ENCODE measurements at regions not wholly inside any gene's neighbourhood (a gene's known extent, or its start where the extent isn't known, plus 50 kb on each side); places are given as distances from the start of the nearest gene placed in this dataset.

DNA sequence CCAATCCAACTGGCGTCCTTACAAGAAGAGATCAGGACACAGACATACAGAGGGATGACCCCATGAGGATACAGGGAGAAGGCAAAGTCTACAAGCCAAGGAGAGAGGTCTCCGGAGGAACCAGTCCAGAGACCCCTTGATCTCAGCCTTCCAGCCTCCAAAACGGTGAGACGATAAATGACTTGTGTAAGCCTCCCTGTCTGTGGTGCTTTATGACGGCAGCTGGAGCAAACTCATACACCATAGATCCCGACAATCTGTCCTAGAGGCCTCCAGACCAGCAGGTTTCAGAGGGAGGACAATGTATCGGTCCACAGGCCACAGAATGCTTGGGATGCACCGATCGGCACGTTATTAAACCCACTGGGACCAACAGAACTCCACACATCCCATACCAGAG lies 383.3 kb downstream of the SHANK2 start (continued):
- TF ChIP-seq RFX5 (IDR thresholded peaks at IDR 0.05; ENCODE audit: low read depth, low read length): no peak
- no peak for TF ChIP-seq ZNF707 (CRISPR knock-in tag; conservative IDR thresholded peaks at IDR 0.05)
- no peak for TF ChIP-seq ARNT (IDR thresholded peaks at IDR 0.05)

DNA sequence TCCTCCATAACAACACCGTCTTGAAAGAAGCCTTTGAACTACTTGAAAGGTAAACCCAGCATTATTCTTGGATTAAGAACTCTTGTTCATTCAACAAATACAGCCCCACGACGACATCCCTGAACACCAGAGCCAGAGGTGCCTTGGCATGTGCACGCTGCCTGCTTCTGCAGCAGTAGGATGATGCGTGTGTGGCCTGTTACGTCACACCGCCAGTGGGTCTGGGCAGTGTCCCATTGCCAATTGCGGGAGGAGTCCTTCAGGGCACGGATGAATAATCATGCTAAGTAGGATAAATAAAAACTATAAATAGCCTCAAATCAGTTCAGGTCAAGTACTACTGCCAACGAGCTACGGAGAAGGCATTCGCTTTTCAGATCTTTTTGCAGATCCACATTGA lies 380.5 kb downstream of the SHANK2 start:
- DNase-seq (ENCODE audit: extremely low read depth in 1 of 4, low spot score in 3 of 4) (no peak), ATAC-seq (no peak), FAIRE-seq (no peak)
- Histone ChIP-seq H3K36me3 (ENCODE audit: control insufficient read depth, insufficient read depth, low read length) (no peaks in the 10 kb centered on the region), H3K9ac (ENCODE audit: insufficient read depth in 1 of 2, low read depth in 2 of 2, low read length in 2 of 2) (no peak overlapping the region), H3K9me1 (ENCODE audit: control insufficient read depth, insufficient read depth, low read length) (no peaks in the 10 kb centered on the region), H3K4me1 (replicated peaks in 1 of 2; ENCODE audit: control insufficient read depth in 2 of 2, insufficient read depth in 2 of 2, low read length in 2 of 2) (no peaks in the 10 kb centered on the region), H4K20me1 (replicated peaks; ENCODE audit: control insufficient read depth, insufficient read depth, low read length) (peaks cover 6% of the 10 kb centered on the region), H2AFZ (ENCODE audit: low read depth, low read length) (no peak overlapping the region), H3K27ac (ENCODE audit: extremely low read depth, low read depth, low read length) (no peak overlapping the region), H3K79me2 (ENCODE audit: control insufficient read depth, insufficient read depth, low read length) (no peaks in the 10 kb centered on the region), H3K4me3 (no peak overlapping the region), H3K27me3 (ENCODE audit: control insufficient read depth in 2 of 2, insufficient read depth in 2 of 2, low read length in 2 of 2) (peaks cover 3 to 42% of the 10 kb centered on the region in 2 experiments; a peak in 4 of 5 replicates), H3K4me2 (ENCODE audit: insufficient read depth, low read length) (no peak overlapping the region), H3K9me3 (replicated peaks; ENCODE audit: control insufficient read depth, insufficient read depth, low read depth, low read length) (no peaks in the 10 kb centered on the region)
- POLR2A ChIA-PET: no interaction called here
- BruUV-seq (replicated peaks): no TSS peak
- CTCF ChIA-PET (ENCODE audit: low intra/inter-chr PET ratio): no interaction called here
- TF ChIP-seq DDX20 (tag; IDR thresholded peaks at IDR 0.05; ENCODE audit: low read depth) (no peak), NR2C1 (IDR thresholded peaks at IDR 0.05) (no peak), NR2C1 (tag; IDR thresholded peaks at IDR 0.05) (no peak)
- in situ Hi-C loops (cut with MboI): no loop called here
- intact Hi-C loops (cut with micrococcal nuclease): no loop called here
- WGBS (ENCODE audit: insufficient coverage, low coverage, missing lambda C conversion rate): 0% methylated on average over 12 of the region's 12 CpGs

DNA sequence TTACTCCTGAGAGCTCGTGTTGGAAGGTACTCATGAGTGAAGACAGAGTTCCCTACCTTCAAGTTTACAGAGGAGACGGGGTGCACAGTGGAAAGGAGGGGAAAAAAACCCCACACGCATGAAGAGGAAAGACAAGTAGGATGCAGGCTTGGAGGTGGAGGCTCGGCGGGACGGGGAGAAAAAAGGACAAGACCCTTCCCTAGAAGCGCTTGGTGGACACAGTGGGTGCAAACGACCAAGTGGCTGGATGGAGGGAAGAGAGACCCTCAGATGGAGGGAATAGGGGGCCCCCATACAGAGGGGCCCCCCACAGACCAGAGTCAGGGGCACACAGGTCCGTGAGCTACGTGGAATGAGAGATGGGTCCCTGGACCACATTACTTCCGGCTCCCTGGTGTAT lies 380.1 kb downstream of the SHANK2 start:
- no peaks in the 10 kb centered on the region for H3K4me1 ChIP-seq (replicated peaks in 1 of 2; ENCODE audit: control insufficient read depth in 2 of 2, insufficient read depth in 2 of 2, low read length in 2 of 2)
- ChIA-PET POLR2A (no interaction called here), CTCF (ENCODE audit: low intra/inter-chr PET ratio) (no interaction called here)
- no peak overlapping the region for H3K9ac ChIP-seq (ENCODE audit: insufficient read depth in 1 of 2, low read depth in 2 of 2, low read length in 2 of 2)
- no peak overlapping the region for H2AFZ ChIP-seq (ENCODE audit: low read depth, low read length)
- FAIRE-seq (no peak), ATAC-seq (no peak), DNase-seq (ENCODE audit: extremely low read depth in 1 of 4, low spot score in 3 of 4) (no peak)
- peaks cover 6% of the 10 kb centered on the region for H4K20me1 ChIP-seq (replicated peaks; ENCODE audit: control insufficient read depth, insufficient read depth, low read length)
- H3K9me3 ChIP-seq (replicated peaks; ENCODE audit: control insufficient read depth, insufficient read depth, low read depth, low read length): no peaks in the 10 kb centered on the region
- no TSS peak for BruUV-seq (replicated peaks)
- H3K9me1 ChIP-seq (ENCODE audit: control insufficient read depth, insufficient read depth, low read length): no peaks in the 10 kb centered on the region
- no peaks in the 10 kb centered on the region for H3K36me3 ChIP-seq (ENCODE audit: control insufficient read depth, insufficient read depth, low read length)
- WGBS (ENCODE audit: insufficient coverage, low coverage, missing lambda C conversion rate): 0% methylated on average over 9 of the region's 11 CpGs
- intact Hi-C loops (cut with micrococcal nuclease): no loop called here
- H3K27ac ChIP-seq (ENCODE audit: extremely low read depth, low read depth, low read length): no peak overlapping the region
- peaks cover under 1 to 38% of the 10 kb centered on the region in 2 experiments; a peak in 4 of 5 replicates for H3K27me3 ChIP-seq (ENCODE audit: control insufficient read depth in 2 of 2, insufficient read depth in 2 of 2, low read length in 2 of 2)
- H3K79me2 ChIP-seq (ENCODE audit: control insufficient read depth, insufficient read depth, low read length): no peaks in the 10 kb centered on the region
- H3K4me2 ChIP-seq (ENCODE audit: insufficient read depth, low read length): no peak overlapping the region
- in situ Hi-C loops (cut with MboI): no loop called here
- no peak overlapping the region for H3K4me3 ChIP-seq
- TF ChIP-seq RBM34 (IDR thresholded peaks at IDR 0.05; ENCODE audit: borderline replicate concordance, insufficient read depth, low read length) (no peak), PCBP2 (IDR thresholded peaks at IDR 0.05; ENCODE audit: low read depth, low read length, poor library complexity, severe bottlenecking) (no peak), KDM5B (IDR thresholded peaks at IDR 0.05; ENCODE audit: insufficient replicate concordance, low read depth, low read length) (no peak), TBL1XR1 (IDR thresholded peaks at IDR 0.05; ENCODE audit: low read length in 2 of 2) (no peak), ETV6 (IDR thresholded peaks at IDR 0.05; ENCODE audit: borderline replicate concordance in 1 of 2, low read depth in 2 of 2, low read length in 1 of 2) (no peak), ETV6 (CRISPR knock-in tag; IDR thresholded peaks at IDR 0.05; ENCODE audit: borderline replicate concordance) (no peak), RAD51 (IDR thresholded peaks at IDR 0.05; ENCODE audit: borderline replicate concordance, low read depth) (no peak), HNRNPLL (IDR thresholded peaks at IDR 0.05; ENCODE audit: low read depth, low read length, poor library complexity, severe bottlenecking) (no peak)
- TF ChIP-seq, protein P1, sequence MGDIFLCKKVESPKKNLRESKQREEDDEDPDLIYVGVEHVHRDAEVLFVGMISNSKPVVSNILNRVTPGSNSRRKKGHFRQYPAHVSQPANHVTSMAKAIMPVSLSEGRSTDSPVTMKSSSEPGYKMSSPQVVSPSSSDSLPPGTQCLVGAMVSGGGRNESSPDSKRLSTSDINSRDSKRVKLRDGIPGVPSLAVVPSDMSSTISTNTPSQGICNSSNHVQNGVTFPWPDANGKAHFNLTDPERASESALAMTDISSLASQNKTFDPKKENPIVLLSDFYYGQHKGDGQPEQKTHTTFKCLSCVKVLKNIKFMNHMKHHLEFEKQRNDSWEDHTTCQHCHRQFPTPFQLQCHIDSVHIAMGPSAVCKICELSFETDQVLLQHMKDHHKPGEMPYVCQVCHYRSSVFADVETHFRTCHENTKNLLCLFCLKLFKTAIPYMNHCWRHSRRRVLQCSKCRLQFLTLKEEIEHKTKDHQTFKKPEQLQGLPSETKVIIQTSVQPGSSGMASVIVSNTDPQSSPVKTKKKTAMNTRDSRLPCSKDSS (IDR thresholded peaks at IDR 0.05; ENCODE audit: low read depth, partially characterized antibody): no peak

Data from K562 (cell line).